RWPE1 (cell line): ENCODE measurements at regions not wholly inside any gene's neighbourhood (a gene's known extent, or its start where the extent isn't known, plus 50 kb on each side); places are given as distances from the start of the nearest gene placed in this dataset.

Experiments
- CTCF ChIA-PET: fragments of 350-600 bp; sonication (Branson Sonifier 250); formaldehyde crosslinking; extraction: SDS; loops from one replicate; lab custom pipeline; 2021; lab: Yijun Ruan, JAX
- POLR2A ChIA-PET: fragments of 400-600 bp; formaldehyde crosslinking; extraction: SDS; loops from one replicate; lab custom pipeline; 2020; ENCODE audit warnings: antibody characterized with exemption; ENCODE audit not compliant: low non-redundant PET; lab: Yijun Ruan, JAX
- DNase-seq: peaks from one replicate; pipeline ENCODE4 v3.0.0; 2012; ENCODE audit warnings: low spot score
- H3K27ac ChIP-seq: fragments of 450-650 bp; 2 replicates; pipeline ENCODE4 v1.5.1; 2017
- TF ChIP-seq, protein P1 (sequence below): fragments of 450-650 bp; conservative IDR thresholded peaks from 2 replicates; pipeline ENCODE4 v1.5.1; 2017; ENCODE audit warnings: low read depth, mild to moderate bottlenecking

GRCh38 chr19:28644169-28644775, 568.7 kb downstream of the UQCRFS1 start:
- TF ChIP-seq, protein P1, sequence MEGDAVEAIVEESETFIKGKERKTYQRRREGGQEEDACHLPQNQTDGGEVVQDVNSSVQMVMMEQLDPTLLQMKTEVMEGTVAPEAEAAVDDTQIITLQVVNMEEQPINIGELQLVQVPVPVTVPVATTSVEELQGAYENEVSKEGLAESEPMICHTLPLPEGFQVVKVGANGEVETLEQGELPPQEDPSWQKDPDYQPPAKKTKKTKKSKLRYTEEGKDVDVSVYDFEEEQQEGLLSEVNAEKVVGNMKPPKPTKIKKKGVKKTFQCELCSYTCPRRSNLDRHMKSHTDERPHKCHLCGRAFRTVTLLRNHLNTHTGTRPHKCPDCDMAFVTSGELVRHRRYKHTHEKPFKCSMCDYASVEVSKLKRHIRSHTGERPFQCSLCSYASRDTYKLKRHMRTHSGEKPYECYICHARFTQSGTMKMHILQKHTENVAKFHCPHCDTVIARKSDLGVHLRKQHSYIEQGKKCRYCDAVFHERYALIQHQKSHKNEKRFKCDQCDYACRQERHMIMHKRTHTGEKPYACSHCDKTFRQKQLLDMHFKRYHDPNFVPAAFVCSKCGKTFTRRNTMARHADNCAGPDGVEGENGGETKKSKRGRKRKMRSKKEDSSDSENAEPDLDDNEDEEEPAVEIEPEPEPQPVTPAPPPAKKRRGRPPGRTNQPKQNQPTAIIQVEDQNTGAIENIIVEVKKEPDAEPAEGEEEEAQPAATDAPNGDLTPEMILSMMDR: no peak
- ChIA-PET CTCF (no interaction called here), POLR2A (no interaction called here)

DNA sequence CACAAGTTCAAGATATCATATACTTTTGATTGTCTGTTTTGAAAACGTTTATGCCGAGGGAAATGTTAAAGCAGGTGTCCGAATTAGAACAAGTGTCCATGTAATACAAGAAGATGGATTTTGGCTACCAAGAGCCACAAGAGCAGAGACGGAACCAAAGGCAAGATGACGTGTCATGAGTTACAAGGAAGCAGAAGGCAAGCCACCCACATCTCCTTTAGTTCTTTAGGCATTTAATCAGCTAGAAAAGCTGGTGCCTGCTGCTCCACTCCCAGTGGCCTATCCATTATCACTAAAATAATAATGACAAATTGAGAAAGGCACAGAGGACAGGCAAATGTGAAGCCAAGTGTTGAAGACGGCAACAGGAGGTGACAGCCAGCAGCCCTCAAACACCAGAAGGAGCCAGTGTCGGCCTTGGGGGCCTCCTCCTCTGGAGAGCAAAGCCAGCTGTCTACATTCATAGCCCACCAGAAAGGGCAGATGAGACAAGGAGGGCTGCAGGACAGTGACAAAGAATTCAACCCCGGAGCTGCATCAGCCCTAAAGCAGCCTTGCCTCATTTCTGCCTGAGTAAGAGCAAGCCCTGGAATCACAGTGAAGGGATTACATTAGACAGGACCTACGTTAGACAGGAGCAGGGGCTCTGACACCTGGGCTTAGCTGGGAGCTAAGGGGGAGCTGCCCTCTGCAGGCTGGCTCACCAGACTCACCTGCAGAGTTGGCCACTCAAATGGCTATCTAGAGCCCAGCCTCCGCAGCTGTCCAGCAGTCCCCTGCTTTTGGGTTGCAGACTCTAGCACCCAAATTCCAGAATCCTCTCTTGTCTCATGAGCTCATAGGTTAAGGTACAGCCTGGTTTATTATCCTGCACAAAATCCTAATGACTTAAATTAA, 569.9 kb downstream of the UQCRFS1 start:
- TF ChIP-seq, protein P1: no peak
- ChIA-PET CTCF (no interaction called here), POLR2A (no interaction called here)
- no peak for DNase-seq
- H3K27ac ChIP-seq: no peak overlapping the region

More at GRCh38 chr19:28644169-28644775, 568.7 kb downstream of the UQCRFS1 start:
- no peak for DNase-seq
- no peak overlapping the region for H3K27ac ChIP-seq

- TF ChIP-seq, protein P1: no peak
- DNase-seq: no peak
- no peak overlapping the region for H3K27ac ChIP-seq
- ChIA-PET POLR2A (no interaction called here), CTCF (interaction anchor here (1.1 kb wide), 1 partner anchor 22 kb away, joined by 3 read pairs; no protein-coding TSS in a partner anchor)
These were observed 571.6 kb downstream of the UQCRFS1 start for GRCh38 chr19:28641395-28641794.

DNA sequence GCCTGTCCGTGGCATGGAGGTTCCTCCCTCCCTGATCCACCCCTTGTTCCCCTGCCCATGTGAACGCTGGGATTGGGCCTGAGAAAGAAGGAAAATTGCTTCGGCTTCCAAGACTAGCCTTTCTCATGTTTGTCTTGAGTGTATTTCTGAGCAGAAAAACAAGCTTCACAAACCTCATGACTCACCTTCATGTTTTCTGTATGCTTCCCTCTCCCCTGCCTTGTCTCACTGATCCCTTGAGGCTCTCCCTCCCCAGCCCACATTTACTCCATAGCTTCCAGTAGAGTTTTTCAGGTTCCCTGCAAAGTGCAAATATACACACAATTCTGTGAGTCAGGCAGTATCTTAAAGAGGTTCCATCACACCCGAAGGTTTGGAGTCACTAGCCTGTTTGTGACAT, 572.4 kb downstream of the UQCRFS1 start:
- H3K27ac ChIP-seq: no peak overlapping the region
- no peak for DNase-seq
- CTCF ChIA-PET: no interaction called here
- TF ChIP-seq, protein P1: no peak
- POLR2A ChIA-PET: no interaction called here

GRCh38 chr19:28638445-28638844, 574.5 kb downstream of the UQCRFS1 start:
- TF ChIP-seq, protein P1: no peak
- ChIA-PET CTCF (no interaction called here), POLR2A (no interaction called here)

GRCh38 chr19:28636706-28637105, 576.2 kb downstream of the UQCRFS1 start:
- POLR2A ChIA-PET: interaction anchor here (0.5 kb wide), 1 partner anchor 163 kb away, joined by 4 read pairs; no protein-coding TSS in a partner anchor
- DNase-seq: no peak
- no peak overlapping the region for H3K27ac ChIP-seq
- TF ChIP-seq, protein P1: no peak
- CTCF ChIA-PET: interaction anchor here (0.6 kb wide), 1 partner anchor 152 kb away, joined by 6 read pairs; no protein-coding TSS in a partner anchor

More at GRCh38 chr19:28638445-28638844, 574.5 kb downstream of the UQCRFS1 start:
- DNase-seq: no peak
- H3K27ac ChIP-seq: no peak overlapping the region
